Mesenchymal stem cell (in vitro differentiated cells and primary cell): ENCODE measurements at regions not wholly inside any gene's neighbourhood (a gene's known extent, or its start where the extent isn't known, plus 50 kb on each side); places are given as distances from the start of the nearest gene placed in this dataset.
"Not testable (repeated sequence)": the region's sequence is repeated elsewhere in the genome, so short reads cannot be mapped to it uniquely, and the experiment has no call there.

ENCODE experiments used
- DNase-seq: peaks from one replicate; pipeline ENCODE4 v3.0.0-alpha.2; 2013
- H2AFZ ChIP-seq: one replicate; pipeline ENCODE4 v1.6.1; 2013; ENCODE audit warnings: low read depth, mild to moderate bottlenecking, control low read depth, inconsistent platforms, low read length, moderate library complexity
- H2AK5ac ChIP-seq: 2 replicates; pipeline ENCODE4 v1.6.1; 2013; ENCODE audit warnings: low read length, moderate library complexity, mild to moderate bottlenecking, inconsistent platforms; ENCODE audit not compliant: severe bottlenecking
- H2BK120ac ChIP-seq: one replicate; pipeline ENCODE4 v1.6.1; 2013; ENCODE audit warnings: low read depth, mild to moderate bottlenecking, inconsistent platforms, low read length, moderate library complexity
- H2BK12ac ChIP-seq, 2 experiments: one replicate each; pipeline ENCODE4 v1.6.1; 2013; ENCODE audit warnings: inconsistent platforms in 2 of 2, low read length in 2 of 2, mild to moderate bottlenecking in 2 of 2, moderate library complexity in 2 of 2, control low read depth in 1 of 2
- H2BK15ac ChIP-seq: one replicate; pipeline ENCODE4 v1.6.1; 2013; ENCODE audit warnings: mild to moderate bottlenecking, low read depth, inconsistent platforms; ENCODE audit not compliant: poor library complexity, severe bottlenecking
- H2BK5ac ChIP-seq: 2 replicates; pipeline ENCODE4 v1.6.1; 2013; ENCODE audit warnings: low read depth, mild to moderate bottlenecking, low read length, control low read depth, inconsistent platforms; ENCODE audit not compliant: poor library complexity, severe bottlenecking
- H3K14ac ChIP-seq, 2 experiments: one replicate each; pipeline ENCODE4 v1.6.1; 2013; ENCODE audit warnings: inconsistent platforms in 2 of 2, low read length in 2 of 2, control low read depth in 1 of 2, mild to moderate bottlenecking in 1 of 2, moderate library complexity in 1 of 2
- H3K18ac ChIP-seq, 2 experiments: one replicate each; pipeline ENCODE4 v1.6.1; 2013; ENCODE audit warnings: inconsistent platforms in 2 of 2, low read length in 2 of 2, control low read depth in 1 of 2, low read depth in 1 of 2, mild to moderate bottlenecking in 1 of 2
- H3K23ac ChIP-seq, 2 experiments: one replicate each; pipeline ENCODE4 v1.6.1; 2013; ENCODE audit warnings: inconsistent platforms in 2 of 2, low read length in 2 of 2, mild to moderate bottlenecking in 2 of 2, moderate library complexity in 2 of 2, control low read depth in 1 of 2
- H3K27ac ChIP-seq: 2 replicates; pipeline ENCODE4 v1.5.1; 2013; ENCODE audit warnings: mild to moderate bottlenecking, moderate library complexity, low read length, control low read depth, inconsistent platforms; ENCODE audit not compliant: poor library complexity, severe bottlenecking
- H3K27me3 ChIP-seq, 2 experiments: 2 replicates each; pipeline versions ENCODE4 v1.6.1 to v1.7.0; 2013; ENCODE audit warnings: low read length in 2 of 2, mild to moderate bottlenecking in 2 of 2, moderate library complexity in 2 of 2, control low read depth in 1 of 2, inconsistent platforms in 1 of 2; ENCODE audit not compliant: control insufficient read depth in 1 of 2, insufficient read depth in 1 of 2
- H3K36me3 ChIP-seq, 2 experiments: 2 replicates each; pipeline versions ENCODE4 v1.6.1 to v1.7.0; 2013; ENCODE audit warnings: low read length in 2 of 2, control low read depth in 1 of 2, inconsistent platforms in 1 of 2, low read depth in 1 of 2, mild to moderate bottlenecking in 1 of 2; ENCODE audit not compliant: insufficient read depth in 2 of 2, control insufficient read depth in 1 of 2
- H3K4ac ChIP-seq, 2 experiments: one replicate each; pipeline ENCODE4 v1.6.1; 2013; ENCODE audit warnings: inconsistent platforms in 2 of 2, low read length in 2 of 2, mild to moderate bottlenecking in 2 of 2, moderate library complexity in 2 of 2, control low read depth in 1 of 2, low read depth in 1 of 2
- H3K4me1 ChIP-seq: 2 replicates; pipeline ENCODE4 v1.6.1; 2013; ENCODE audit warnings: low read depth, low read length, control low read depth; ENCODE audit not compliant: control insufficient read depth, insufficient read depth
- H3K4me2 ChIP-seq: 2 replicates; pipeline ENCODE4 v1.6.1; 2013; ENCODE audit warnings: low read length, mild to moderate bottlenecking, inconsistent platforms; ENCODE audit not compliant: poor library complexity, severe bottlenecking
- H3K4me3 ChIP-seq, 2 experiments: 2 replicates each; pipeline versions ENCODE4 v1.5.1 to v1.7.0; 2013; ENCODE audit warnings: low read length in 2 of 2, mild to moderate bottlenecking in 2 of 2, control low read depth in 1 of 2, low read depth in 1 of 2; ENCODE audit not compliant: insufficient read depth in 1 of 2
- H3K79me1 ChIP-seq: replicated peaks from 2 replicates; pipeline ENCODE4 v1.6.1; 2013; ENCODE audit warnings: mild to moderate bottlenecking, control low read depth, low read length, inconsistent platforms; ENCODE audit not compliant: poor library complexity, severe bottlenecking
- H3K9ac ChIP-seq: 2 replicates; pipeline ENCODE4 v1.7.0; 2013; ENCODE audit warnings: mild to moderate bottlenecking, low read length, moderate library complexity
- H3K9me3 ChIP-seq: 2 replicates; pipeline ENCODE4 v1.7.0; 2013; ENCODE audit warnings: mild to moderate bottlenecking, low read length; ENCODE audit not compliant: control insufficient read depth
- H4K8ac ChIP-seq: one replicate; pipeline ENCODE4 v1.6.1; 2013; ENCODE audit warnings: inconsistent platforms, mild to moderate bottlenecking, low read length, moderate library complexity
- H4K91ac ChIP-seq: one replicate; pipeline ENCODE4 v1.6.1; 2013; ENCODE audit warnings: mild to moderate bottlenecking, low read length, inconsistent platforms
- WGBS: methylation state at CpG from one replicate; pipeline ENCODE4 v1.1.7; 2013; ENCODE audit warnings: mixed read lengths; 5-methylcytosine and 5-hydroxymethylcytosine counted together

- Histone ChIP-seq H2BK12ac (no peak overlapping the region), H3K4ac (no peak overlapping the region), H2AK5ac (no peak overlapping the region), H2BK120ac (no peak overlapping the region), H3K4me2 (no peak overlapping the region), H3K9me3 (peaks cover 11% of the 10 kb centered on the region), H4K8ac (no peak overlapping the region), H3K14ac (no peak overlapping the region), H3K18ac (no peak overlapping the region), H3K23ac (no peak overlapping the region), H3K9ac (no peak overlapping the region), H3K36me3 (no peaks in the 10 kb centered on the region), H2BK5ac (no peak overlapping the region), H3K27me3 (peaks cover 0 to 6% of the 10 kb centered on the region in 2 experiments), H4K91ac (no peak overlapping the region), H3K79me1 (no peaks in the 10 kb centered on the region), H3K4me3 (no peak overlapping the region), H3K4me1 (no peaks in the 10 kb centered on the region), H3K27ac (no peak overlapping the region), H2BK15ac (no peak overlapping the region), H2AFZ (no peak overlapping the region)
- WGBS = 57% methylated on average over 1 of the region's 1 CpG
- no peak for DNase-seq
Measured at GRCh38 chr16:26860506-26860905, 206.2 kb upstream of the C16orf82 start.

GRCh38 chr16:26863931-26864330 is 202.8 kb upstream of the C16orf82 start:
- WGBS = 33% methylated on average over 3 of the region's 3 CpGs
- Histone ChIP-seq H2BK5ac (no peak overlapping the region), H3K79me1 (no peaks in the 10 kb centered on the region)

GRCh38 chr16:26874318-26874717 is 192.4 kb upstream of the C16orf82 start:
- not testable (repeated sequence) for H3K9ac ChIP-seq, H2AFZ ChIP-seq, H3K4me3 ChIP-seq, H3K4ac ChIP-seq, H3K23ac ChIP-seq, H2AK5ac ChIP-seq, H3K79me1 ChIP-seq, DNase-seq, H3K27me3 ChIP-seq, H4K8ac ChIP-seq, H3K14ac ChIP-seq, H3K18ac ChIP-seq, H2BK5ac ChIP-seq, H3K9me3 ChIP-seq, H4K91ac ChIP-seq, H2BK15ac ChIP-seq, H3K4me1 ChIP-seq, H3K36me3 ChIP-seq, H3K27ac ChIP-seq, H2BK120ac ChIP-seq, H2BK12ac ChIP-seq, H3K4me2 ChIP-seq
- 64% methylated on average over 4 of the region's 5 CpGs for WGBS

More at GRCh38 chr16:26863931-26864330, 202.8 kb upstream of the C16orf82 start:
- Histone ChIP-seq H2BK15ac (no peak overlapping the region), H3K27me3 (peaks cover 0 to 5% of the 10 kb centered on the region in 2 experiments), H4K8ac (no peak overlapping the region), H3K36me3 (no peaks in the 10 kb centered on the region), H3K14ac (no peak overlapping the region), H3K9ac (no peak overlapping the region), H3K4me2 (no peak overlapping the region), H4K91ac (no peak overlapping the region), H3K4me1 (no peaks in the 10 kb centered on the region), H3K18ac (no peak overlapping the region), H3K4me3 (no peak overlapping the region), H2BK120ac (no peak overlapping the region), H2AK5ac (no peak overlapping the region), H3K9me3 (peaks cover 11% of the 10 kb centered on the region), H3K27ac (no peak overlapping the region), H3K4ac (no peak overlapping the region), H3K23ac (no peak overlapping the region), H2BK12ac (no peak overlapping the region), H2AFZ (no peak overlapping the region)
- no peak for DNase-seq

- Histone ChIP-seq H3K27ac (no peak overlapping the region), H3K9me3 (no peaks in the 10 kb centered on the region), H2BK12ac (no peak overlapping the region), H3K9ac (no peak overlapping the region), H3K4me1 (no peaks in the 10 kb centered on the region), H3K14ac (no peak overlapping the region), H4K91ac (no peak overlapping the region), H3K4ac (no peak overlapping the region), H3K36me3 (no peaks in the 10 kb centered on the region), H3K27me3 (peaks cover 0 to 6% of the 10 kb centered on the region in 2 experiments), H3K23ac (no peak overlapping the region), H2AFZ (no peak overlapping the region), H2AK5ac (no peak overlapping the region), H3K79me1 (no peaks in the 10 kb centered on the region), H2BK120ac (no peak overlapping the region), H3K4me2 (no peak overlapping the region), H4K8ac (no peak overlapping the region), H3K4me3 (no peak overlapping the region), H2BK5ac (no peak overlapping the region), H2BK15ac (no peak overlapping the region), H3K18ac (no peak overlapping the region)
- no peak for DNase-seq
- WGBS = 70% methylated on average over 2 of the region's 3 CpGs
Measured at GRCh38 chr16:26877421-26877820, 189.3 kb upstream of the C16orf82 start.
